HepG2 (cell line): ENCODE measurements at regions not wholly inside any gene's neighbourhood (a gene's known extent, or its start where the extent isn't known, plus 50 kb on each side); places are given as distances from the start of the nearest gene placed in this dataset.

Source experiments
- ATAC-seq: fragments of 200-7000 bp; cut with Tn5 transposase; 3 replicates; pipeline ENCODE4 v1.9.1; 2020; ENCODE audit warnings: mild to moderate bottlenecking, moderate library complexity
- BruUV-seq: library from RNA; stranded (reverse); fragments of 400-500 nt; replicated peaks from 2 replicates; lab custom pipeline; 2021; lab: Mats Ljungman, UMichigan
- CTCF ChIA-PET: fragments of 300-600 bp; formaldehyde crosslinking; extraction: SDS; loops from one replicate; lab custom pipeline; 2021; ENCODE audit warnings: low total read pairs, inconsistent platforms, low intra/inter-chr PET ratio; lab: Yijun Ruan, JAX
- POLR2A ChIA-PET: fragments of 350-600 bp; sonication (Branson Sonifier 250); formaldehyde crosslinking; loops from one replicate; lab custom pipeline; 2020; ENCODE audit warnings: antibody characterized with exemption, inconsistent platforms; lab: Yijun Ruan, JAX
- DNase-seq: peaks from one replicate; pipeline ENCODE4 v3.0.0-alpha.2; 2015; ENCODE audit warnings: low spot score
- FAIRE-seq: peaks from 3 replicates; lab custom pipeline; 2011; peaks lifted over from hg19 to GRCh38; lab: Jason Lieb, UNC
- H2AFZ ChIP-seq: one replicate; pipeline ENCODE4 v1.6.1; 2011; ENCODE audit warnings: low read length, inconsistent platforms
- H3K27ac ChIP-seq: fragments of 300-600 bp; 3 replicates; pipeline ENCODE4 v1.8.0; 2011; ENCODE audit warnings: mixed run types, mild to moderate bottlenecking, mixed read lengths, low read length, inconsistent platforms; ENCODE audit not compliant: insufficient read depth; ENCODE audit errors: extremely low read length
- H3K27me3 ChIP-seq, 2 experiments: fragments of 200-600 bp in 1 of 2; 2 replicates in 1 of 2; 3 replicates in 1 of 2; pipeline versions ENCODE4 v1.6.0 to v1.8.0; 2011; ENCODE audit warnings: low read length in 2 of 2, mild to moderate bottlenecking in 2 of 2, moderate library complexity in 2 of 2, inconsistent platforms in 1 of 2; ENCODE audit not compliant: insufficient read depth in 2 of 2, control insufficient read depth in 1 of 2
- H3K36me3 ChIP-seq, 2 experiments: fragments of 200-600 bp in 1 of 2; replicated peaks in 1 of 2; 2 replicates in 1 of 2; 3 replicates in 1 of 2; pipeline versions ENCODE4 v1.5.1 to v1.8.0; 2011; ENCODE audit warnings: low read length in 2 of 2, inconsistent platforms in 1 of 2; ENCODE audit not compliant: insufficient read depth in 2 of 2, control insufficient read depth in 1 of 2
- H3K4me1 ChIP-seq: 2 replicates; pipeline ENCODE4 v1.5.1; 2012; ENCODE audit warnings: low read length, inconsistent platforms; ENCODE audit not compliant: insufficient read depth
- H3K4me2 ChIP-seq: 2 replicates; pipeline ENCODE4 v1.6.0; 2011; ENCODE audit warnings: low read depth, low read length, inconsistent platforms
- H3K4me3 ChIP-seq, 3 experiments: fragments of 200-600 bp in 1 of 3; sonication (generic), shearing (Covaris generic) in 1 of 3; replicated peaks in 1 of 3; 2 replicates each; pipeline ENCODE4 v1.5.1; 2011 to 2016; ENCODE audit warnings: low read length in 3 of 3, inconsistent platforms in 2 of 3, low read depth in 2 of 3, mild to moderate bottlenecking in 2 of 3, control low read depth in 1 of 3, mixed read lengths in 1 of 3; ENCODE audit not compliant: insufficient read depth in 1 of 3
- H3K79me2 ChIP-seq: one replicate; pipeline ENCODE4 v1.6.1; 2011; ENCODE audit warnings: low read length, inconsistent platforms; ENCODE audit not compliant: insufficient read depth
- H3K9ac ChIP-seq: 2 replicates; pipeline ENCODE4 v1.6.0; 2011; ENCODE audit warnings: mild to moderate bottlenecking, low read depth, low read length, inconsistent platforms; ENCODE audit not compliant: insufficient read depth
- H3K9me3 ChIP-seq: 2 replicates; pipeline ENCODE4 v1.5.1; 2012; ENCODE audit warnings: mild to moderate bottlenecking, low read length
- H4K20me1 ChIP-seq: 2 replicates; pipeline ENCODE4 v1.6.0; 2011; ENCODE audit warnings: inconsistent platforms, mild to moderate bottlenecking, low read length, moderate library complexity; ENCODE audit not compliant: insufficient read depth
- BRD4 ChIP-seq: sonication (generic); formaldehyde crosslinking; IDR thresholded peaks from 2 replicates; pipeline ENCODE4 v1.4.0; 2020; ENCODE audit warnings: missing genetic modification reagents
- FIP1L1 ChIP-seq: fragments of 200-400 bp; formaldehyde crosslinking; IDR thresholded peaks from 2 replicates; pipeline ENCODE4 v1.6.1; 2018; ENCODE audit warnings: low read depth, mild to moderate bottlenecking, low read length, moderate library complexity, borderline replicate concordance; ENCODE audit not compliant: insufficient read depth
- IRX3 ChIP-seq: sonication (generic); formaldehyde crosslinking; IDR thresholded peaks from 2 replicates; pipeline ENCODE4 v1.8.1; 2023; ENCODE audit warnings: mild to moderate bottlenecking, low read depth, missing genetic modification reagents, borderline replicate concordance
- LCORL ChIP-seq, 2 experiments: fragments of 450-650 bp in 1 of 2; sonication (generic) in 1 of 2; formaldehyde crosslinking in 1 of 2; IDR thresholded peaks; 2 replicates each; pipeline versions ENCODE4 v1.5.0 to v1.6.1; 2017 to 2020; ENCODE audit warnings: antibody characterized with exemption in 1 of 2, missing genetic modification reagents in 1 of 2
- PRPF4 ChIP-seq: fragments of 200-400 bp; formaldehyde crosslinking; IDR thresholded peaks from 2 replicates; pipeline ENCODE4 v1.6.1; 2016; ENCODE audit warnings: low read length, low read depth; ENCODE audit not compliant: poor library complexity, severe bottlenecking
- TEAD3 ChIP-seq: optimal IDR thresholded peaks from 2 replicates; pipeline ENCODE3; 2016; ENCODE audit warnings: borderline replicate concordance
- ZBTB7A ChIP-seq: sonication (generic); formaldehyde crosslinking; IDR thresholded peaks from 2 replicates; pipeline ENCODE4 v1.8.0; 2022; ENCODE audit warnings: mild to moderate bottlenecking, missing genetic modification reagents
- ZMAT3 ChIP-seq: sonication (generic); formaldehyde crosslinking; conservative IDR thresholded peaks from 2 replicates; pipeline ENCODE4 v1.7.0; 2021; ENCODE audit warnings: missing genetic modification reagents
- ZNF101 ChIP-seq: sonication (generic); formaldehyde crosslinking; IDR thresholded peaks from 2 replicates; pipeline ENCODE4 v1.4.0; 2020; ENCODE audit warnings: mild to moderate bottlenecking, low read depth, missing genetic modification reagents, borderline replicate concordance
- ZNF282 ChIP-seq: fragments of 450-650 bp; IDR thresholded peaks from 2 replicates; pipeline ENCODE4 v1.6.1; 2018; ENCODE audit not compliant: partially characterized antibody
- ZNF674 ChIP-seq: sonication (generic); formaldehyde crosslinking; IDR thresholded peaks from 2 replicates; pipeline ENCODE4 v1.5.0; 2020; ENCODE audit warnings: low read depth, mild to moderate bottlenecking, missing genetic modification reagents
- ZNF775 ChIP-seq: sonication (generic); formaldehyde crosslinking; IDR thresholded peaks from 2 replicates; pipeline ENCODE4 v1.4.0; 2020; ENCODE audit warnings: missing genetic modification reagents, mild to moderate bottlenecking, moderate library complexity, borderline replicate concordance
- WGBS: methylation state at CpG from one replicate; pipeline ENCODE4 v1.1.6; 2017; ENCODE audit warnings: low lambda C conversion rate; 5-methylcytosine and 5-hydroxymethylcytosine counted together
- in situ Hi-C: cut with HindIII; loops from 2 replicates; pipeline ENCODE4 v1.10.0; 2017; ENCODE audit warnings: low pct_unique_long_range_greater_than_20kb; ENCODE audit not compliant: extremely low pct_ligation_motif_present
- intact Hi-C: fragments of 100-400 bp; cut with micrococcal nuclease; formaldehyde crosslinking; loops from one replicate; pipeline ENCODE4 v1.10.0; 2022; ENCODE audit not compliant: unreplicated experiment
- TF ChIP-seq, protein P1 (sequence below): sonication (generic); formaldehyde crosslinking; IDR thresholded peaks from 2 replicates; pipeline ENCODE4 v1.8.1; 2023; ENCODE audit warnings: mild to moderate bottlenecking, missing genetic modification reagents, borderline replicate concordance

GRCh38 chr22:35203583-35203982 is 53.7 kb upstream of the HMGXB4 start:
- Histone ChIP-seq H3K4me2 (no peak overlapping the region), H3K27ac (no peak overlapping the region), H3K36me3 (0 out of 5 replicates have a peak, but pooled peaks cover 0 to 4% of the 10 kb centered on the region in 2 experiments), H3K9ac (no peak overlapping the region), H3K4me3 (no peak overlapping the region), H3K9me3 (no peaks in the 10 kb centered on the region), H3K79me2 (no peaks in the 10 kb centered on the region), H4K20me1 (no peaks in the 10 kb centered on the region; the same call in 1 of the 2 replicates), H2AFZ (no peak overlapping the region), H3K4me1 (0 out of 2 replicates have a peak, but pooled peaks cover 7% of the 10 kb centered on the region), H3K27me3 (no peaks in the 10 kb centered on the region)
- intact Hi-C loops, result no loop called here
- DNase-seq, result no peak
- in situ Hi-C loops, result no loop called here
- TF ChIP-seq ZNF282, result no peak
- BruUV-seq, result no TSS peak
- no peak for FAIRE-seq
- no peak for ATAC-seq
- 60% methylated on average over 2 of the region's 2 CpGs for WGBS
- POLR2A ChIA-PET, result no interaction called here
- CTCF ChIA-PET, result no interaction called here

- no peaks in the 10 kb centered on the region for H3K9me3 ChIP-seq
- 0 out of 2 replicates have a peak, but pooled peaks cover 7% of the 10 kb centered on the region for H3K4me1 ChIP-seq
- H3K9ac ChIP-seq, result no peak overlapping the region
- H2AFZ ChIP-seq, result no peak overlapping the region
- no peak for DNase-seq
- ChIA-PET POLR2A (no interaction called here), CTCF (no interaction called here)
- no peaks in the 10 kb centered on the region; the same call in 1 of the 2 replicates for H4K20me1 ChIP-seq
- no peak overlapping the region for H3K4me3 ChIP-seq
- 75% methylated on average over 14 of the region's 14 CpGs for WGBS
- TF ChIP-seq ZNF674, result no peak
- no peak for TF ChIP-seq ZBTB7A
- TF ChIP-seq ZMAT3 (CRISPR knock-in tag), result no peak
- TF ChIP-seq, protein P1, sequence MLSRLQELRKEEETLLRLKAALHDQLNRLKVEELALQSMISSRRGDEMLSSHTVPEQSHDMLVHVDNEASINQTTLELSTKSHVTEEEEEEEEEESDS, result no peak
- TF ChIP-seq FIP1L1, result no peak
- TF ChIP-seq PRPF4, result no peak
- no peak for TF ChIP-seq LCORL (IDR thresholded peaks at IDR 0.05)
- no peak for TF ChIP-seq LCORL (CRISPR knock-in tag; IDR thresholded peaks at IDR 0.05)
- TF ChIP-seq ZNF101, result no peak
- no peak for TF ChIP-seq ZNF775 (CRISPR knock-in tag)
- no peak for TF ChIP-seq IRX3 (CRISPR knock-in tag)
- no peak for TF ChIP-seq TEAD3 (CRISPR knock-in tag)
- no peak for TF ChIP-seq BRD4 (CRISPR knock-in tag)
- no peaks in the 10 kb centered on the region for H3K79me2 ChIP-seq
- no TSS peak for BruUV-seq
- no peak overlapping the region for H3K4me2 ChIP-seq
- no peak for FAIRE-seq
- 0 out of 5 replicates have a peak, but pooled peaks cover 0 to 4% of the 10 kb centered on the region in 2 experiments for H3K36me3 ChIP-seq
- intact Hi-C loops (no loop called here), in situ Hi-C loops (no loop called here)
- no peaks in the 10 kb centered on the region for H3K27me3 ChIP-seq
- H3K27ac ChIP-seq, result no peak overlapping the region
- ATAC-seq, result no peak
Measured at GRCh38 chr22:35204807-35205775, 52.2 kb upstream of the HMGXB4 start.
